ENCODE measurements at regions not wholly inside any gene's neighbourhood (a gene's known extent, or its start where the extent isn't known, plus 50 kb on each side); places are given as distances from the start of the nearest gene placed in this dataset.

DNA sequence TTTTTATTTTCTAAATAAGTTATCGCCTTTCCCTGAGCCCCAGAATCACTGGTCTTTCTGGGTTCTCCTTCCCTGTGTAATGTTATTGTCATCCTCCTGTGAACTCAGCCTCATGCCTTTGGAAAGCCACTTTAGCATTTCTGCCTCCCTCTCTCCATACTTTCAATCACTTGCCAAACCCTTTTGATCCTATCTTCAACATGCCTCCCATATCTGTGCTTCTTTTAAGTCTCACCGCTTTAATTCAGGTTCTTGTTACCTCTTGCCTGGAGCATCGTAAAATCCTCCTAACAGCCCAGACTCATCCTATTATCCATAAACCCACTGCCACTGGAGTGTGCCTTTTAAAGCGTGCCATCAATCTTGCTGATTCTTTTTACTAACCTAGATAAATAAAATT, 321.8 kb downstream of the BMP4 start:
- TF ChIP-seq, protein P1, sequence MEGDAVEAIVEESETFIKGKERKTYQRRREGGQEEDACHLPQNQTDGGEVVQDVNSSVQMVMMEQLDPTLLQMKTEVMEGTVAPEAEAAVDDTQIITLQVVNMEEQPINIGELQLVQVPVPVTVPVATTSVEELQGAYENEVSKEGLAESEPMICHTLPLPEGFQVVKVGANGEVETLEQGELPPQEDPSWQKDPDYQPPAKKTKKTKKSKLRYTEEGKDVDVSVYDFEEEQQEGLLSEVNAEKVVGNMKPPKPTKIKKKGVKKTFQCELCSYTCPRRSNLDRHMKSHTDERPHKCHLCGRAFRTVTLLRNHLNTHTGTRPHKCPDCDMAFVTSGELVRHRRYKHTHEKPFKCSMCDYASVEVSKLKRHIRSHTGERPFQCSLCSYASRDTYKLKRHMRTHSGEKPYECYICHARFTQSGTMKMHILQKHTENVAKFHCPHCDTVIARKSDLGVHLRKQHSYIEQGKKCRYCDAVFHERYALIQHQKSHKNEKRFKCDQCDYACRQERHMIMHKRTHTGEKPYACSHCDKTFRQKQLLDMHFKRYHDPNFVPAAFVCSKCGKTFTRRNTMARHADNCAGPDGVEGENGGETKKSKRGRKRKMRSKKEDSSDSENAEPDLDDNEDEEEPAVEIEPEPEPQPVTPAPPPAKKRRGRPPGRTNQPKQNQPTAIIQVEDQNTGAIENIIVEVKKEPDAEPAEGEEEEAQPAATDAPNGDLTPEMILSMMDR (IDR thresholded peaks at IDR 0.05): no peak
- TF ChIP-seq POLR2A (IDR thresholded peaks at IDR 0.05) (no peak), POLR2AphosphoS5 (IDR thresholded peaks at IDR 0.05) (no peak)
